D721Med (cell line): ENCODE measurements at regions not wholly inside any gene's neighbourhood (a gene's known extent, or its start where the extent isn't known, plus 50 kb on each side); places are given as distances from the start of the nearest gene placed in this dataset.
A peak's percentile ranks its signal among the peaks of the same experiment; 100 is the strongest.

Experiments
- DNase-seq: peaks from one replicate; pipeline ENCODE4 v3.0.0; 2011; ENCODE audit warnings: low spot score; ENCODE audit not compliant: insufficient read length
- FAIRE-seq: peaks from 2 replicates; lab custom pipeline; 2011; peaks lifted over from hg19 to GRCh38; lab: Jason Lieb, UNC
- TF ChIP-seq, protein P1 (sequence below): IDR thresholded peaks from 2 replicates; pipeline ENCODE4 v1.5.1; 2012; ENCODE audit warnings: mild to moderate bottlenecking, control low read depth; ENCODE audit not compliant: insufficient read depth; ENCODE audit errors: missing control alignments

DNA sequence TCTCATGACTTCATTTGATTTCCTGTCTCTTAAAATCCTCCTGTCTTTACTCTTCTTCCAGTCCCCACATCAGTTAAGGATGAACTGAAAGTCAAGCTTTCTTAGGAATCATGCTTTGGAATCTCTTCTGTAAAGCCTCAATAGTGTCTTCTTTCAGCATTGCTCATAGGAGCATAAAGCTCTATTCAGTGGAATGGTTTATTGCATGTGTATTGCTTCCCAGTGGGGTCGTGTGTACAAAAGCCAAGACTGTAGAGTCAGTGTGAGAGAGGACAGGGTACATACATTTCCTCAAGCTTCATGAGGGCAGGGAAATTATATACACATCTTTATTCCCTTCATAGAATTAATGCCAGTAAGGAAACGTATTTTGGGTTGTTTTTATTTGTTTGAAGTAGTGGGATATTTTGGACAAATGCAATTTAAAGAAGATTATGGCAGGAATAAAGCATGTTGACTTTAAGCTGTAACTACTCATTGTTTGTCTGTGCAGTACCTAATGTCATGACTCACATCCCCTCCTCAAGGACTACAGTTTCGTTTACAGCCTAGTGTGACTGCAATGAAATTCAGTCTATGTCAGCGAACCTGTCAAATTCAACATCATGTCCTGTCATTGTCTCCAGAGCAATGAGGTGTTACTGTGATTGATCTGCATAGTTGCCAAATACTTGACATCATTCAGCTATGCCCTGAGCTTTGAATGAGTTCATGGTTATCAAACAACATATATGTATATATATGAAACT lies 2164.2 kb downstream of the NCAM2 start:
- TF ChIP-seq, protein P1, sequence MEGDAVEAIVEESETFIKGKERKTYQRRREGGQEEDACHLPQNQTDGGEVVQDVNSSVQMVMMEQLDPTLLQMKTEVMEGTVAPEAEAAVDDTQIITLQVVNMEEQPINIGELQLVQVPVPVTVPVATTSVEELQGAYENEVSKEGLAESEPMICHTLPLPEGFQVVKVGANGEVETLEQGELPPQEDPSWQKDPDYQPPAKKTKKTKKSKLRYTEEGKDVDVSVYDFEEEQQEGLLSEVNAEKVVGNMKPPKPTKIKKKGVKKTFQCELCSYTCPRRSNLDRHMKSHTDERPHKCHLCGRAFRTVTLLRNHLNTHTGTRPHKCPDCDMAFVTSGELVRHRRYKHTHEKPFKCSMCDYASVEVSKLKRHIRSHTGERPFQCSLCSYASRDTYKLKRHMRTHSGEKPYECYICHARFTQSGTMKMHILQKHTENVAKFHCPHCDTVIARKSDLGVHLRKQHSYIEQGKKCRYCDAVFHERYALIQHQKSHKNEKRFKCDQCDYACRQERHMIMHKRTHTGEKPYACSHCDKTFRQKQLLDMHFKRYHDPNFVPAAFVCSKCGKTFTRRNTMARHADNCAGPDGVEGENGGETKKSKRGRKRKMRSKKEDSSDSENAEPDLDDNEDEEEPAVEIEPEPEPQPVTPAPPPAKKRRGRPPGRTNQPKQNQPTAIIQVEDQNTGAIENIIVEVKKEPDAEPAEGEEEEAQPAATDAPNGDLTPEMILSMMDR, result no peak
- FAIRE-seq (peak; percentile 67), DNase-seq (no peak)
